Hepatocyte (in vitro differentiated cells): ENCODE measurements at regions not wholly inside any gene's neighbourhood (a gene's known extent, or its start where the extent isn't known, plus 50 kb on each side); places are given as distances from the start of the nearest gene placed in this dataset.

ENCODE experiments used
- DNase-seq: peaks from one replicate; pipeline ENCODE4 v3.0.0-alpha.2; 2016; ENCODE audit warnings: low spot score
- H2AFZ ChIP-seq: fragments of 200-600 bp; sonication (generic); 2 replicates; pipeline ENCODE4 v1.6.0; 2016; ENCODE audit warnings: antibody characterized with exemption, mild to moderate bottlenecking
- H3K27ac ChIP-seq: fragments of 200-600 bp; sonication (generic); 2 replicates; pipeline ENCODE4 v1.5.1; 2016; ENCODE audit warnings: mild to moderate bottlenecking
- H3K27me3 ChIP-seq: fragments of 200-600 bp; sonication (generic); 2 replicates; pipeline ENCODE4 v1.6.1; 2016
- H3K36me3 ChIP-seq: fragments of 200-600 bp; sonication (generic); replicated peaks from 2 replicates; pipeline ENCODE4 v1.5.1; 2016; ENCODE audit warnings: low read depth; ENCODE audit not compliant: insufficient read depth
- H3K4me1 ChIP-seq: fragments of 200-600 bp; sonication (generic); 2 replicates; pipeline ENCODE4 v1.5.1; 2016; ENCODE audit warnings: mild to moderate bottlenecking, moderate library complexity; ENCODE audit not compliant: insufficient read depth
- H3K4me2 ChIP-seq: fragments of 200-600 bp; sonication (generic); 2 replicates; pipeline ENCODE4 v1.6.0; 2016
- H3K4me3 ChIP-seq: fragments of 200-600 bp; sonication (generic); 2 replicates; pipeline ENCODE4 v1.5.1; 2016; ENCODE audit warnings: mild to moderate bottlenecking
- H3K79me2 ChIP-seq: fragments of 200-600 bp; sonication (generic); 2 replicates; pipeline ENCODE4 v1.6.0; 2017; ENCODE audit warnings: mild to moderate bottlenecking
- H3K9me2 ChIP-seq: fragments of 200-600 bp; sonication (generic); replicated peaks from 2 replicates; pipeline ENCODE4 v1.6.0; 2017; ENCODE audit warnings: mild to moderate bottlenecking; ENCODE audit not compliant: insufficient read depth
- H3K9me3 ChIP-seq: fragments of 200-600 bp; sonication (generic); 2 replicates; pipeline ENCODE4 v1.5.1; 2016; ENCODE audit warnings: low read depth, mild to moderate bottlenecking
- H4K20me1 ChIP-seq: fragments of 200-600 bp; sonication (generic); 2 replicates; pipeline ENCODE4 v1.6.0; 2016; ENCODE audit warnings: mild to moderate bottlenecking; ENCODE audit not compliant: insufficient read depth, poor library complexity, severe bottlenecking
- EZH2 ChIP-seq: fragments of 200-600 bp; sonication (generic); IDR thresholded peaks from 2 replicates; pipeline ENCODE4 v1.6.1; 2016; ENCODE audit warnings: antibody characterized with exemption, mild to moderate bottlenecking, borderline replicate concordance
- EZH2phosphoT487 ChIP-seq: fragments of 200-600 bp; sonication (generic); IDR thresholded peaks from one replicate; pipeline ENCODE4 v1.6.1; 2018; ENCODE audit warnings: antibody characterized with exemption, mild to moderate bottlenecking, low read depth, moderate library complexity; ENCODE audit not compliant: unreplicated experiment, severe bottlenecking
- WGBS: methylation state at CpG from one replicate; pipeline ENCODE4 v1.1.6; 2016; ENCODE audit warnings: low lambda C conversion rate; ENCODE audit errors: missing lambda C conversion rate; 5-methylcytosine and 5-hydroxymethylcytosine counted together
- TF ChIP-seq, protein P1 (sequence below): fragments of 200-600 bp; sonication (generic); IDR thresholded peaks from 2 replicates; pipeline ENCODE4 v1.5.1; 2016; ENCODE audit warnings: antibody characterized with exemption, mild to moderate bottlenecking; ENCODE audit not compliant: poor library complexity

DNA sequence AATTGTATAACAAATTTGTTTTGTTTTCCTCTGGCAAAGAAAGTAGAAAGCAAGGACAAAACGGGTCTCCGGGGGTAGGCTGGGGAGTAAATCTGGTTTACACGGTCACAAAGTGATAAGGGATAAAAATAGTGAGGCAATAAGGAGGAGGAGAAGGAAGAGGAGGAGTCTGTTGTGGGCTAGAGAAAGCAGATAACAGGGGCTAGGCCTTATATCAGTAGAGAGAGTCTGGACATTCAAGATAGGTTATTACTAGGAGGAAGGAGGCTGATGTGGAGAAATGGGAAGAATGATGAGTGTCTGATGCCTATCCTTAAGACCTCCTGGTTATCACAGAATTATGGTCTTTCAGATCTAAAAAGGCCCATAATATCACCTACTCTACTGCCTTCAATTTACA lies 83.2 kb upstream of the SSTR1 start:
- H2AFZ ChIP-seq = no peak overlapping the region
- H3K4me2 ChIP-seq = no peak overlapping the region
- H3K36me3 ChIP-seq = no peaks in the 10 kb centered on the region
- no peaks in the 10 kb centered on the region for H3K79me2 ChIP-seq
- no peaks in the 10 kb centered on the region for H3K9me3 ChIP-seq
- WGBS = 55% methylated on average over 3 of the region's 3 CpGs
- no peak for DNase-seq
- H3K9me2 ChIP-seq = no peaks in the 10 kb centered on the region
- H3K4me3 ChIP-seq = no peak overlapping the region
- H4K20me1 ChIP-seq = no peaks in the 10 kb centered on the region
- TF ChIP-seq, protein P1, sequence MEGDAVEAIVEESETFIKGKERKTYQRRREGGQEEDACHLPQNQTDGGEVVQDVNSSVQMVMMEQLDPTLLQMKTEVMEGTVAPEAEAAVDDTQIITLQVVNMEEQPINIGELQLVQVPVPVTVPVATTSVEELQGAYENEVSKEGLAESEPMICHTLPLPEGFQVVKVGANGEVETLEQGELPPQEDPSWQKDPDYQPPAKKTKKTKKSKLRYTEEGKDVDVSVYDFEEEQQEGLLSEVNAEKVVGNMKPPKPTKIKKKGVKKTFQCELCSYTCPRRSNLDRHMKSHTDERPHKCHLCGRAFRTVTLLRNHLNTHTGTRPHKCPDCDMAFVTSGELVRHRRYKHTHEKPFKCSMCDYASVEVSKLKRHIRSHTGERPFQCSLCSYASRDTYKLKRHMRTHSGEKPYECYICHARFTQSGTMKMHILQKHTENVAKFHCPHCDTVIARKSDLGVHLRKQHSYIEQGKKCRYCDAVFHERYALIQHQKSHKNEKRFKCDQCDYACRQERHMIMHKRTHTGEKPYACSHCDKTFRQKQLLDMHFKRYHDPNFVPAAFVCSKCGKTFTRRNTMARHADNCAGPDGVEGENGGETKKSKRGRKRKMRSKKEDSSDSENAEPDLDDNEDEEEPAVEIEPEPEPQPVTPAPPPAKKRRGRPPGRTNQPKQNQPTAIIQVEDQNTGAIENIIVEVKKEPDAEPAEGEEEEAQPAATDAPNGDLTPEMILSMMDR = no peak
- TF ChIP-seq EZH2phosphoT487 = no peak
- TF ChIP-seq EZH2 = no peak
- no peaks in the 10 kb centered on the region for H3K4me1 ChIP-seq
- H3K27me3 ChIP-seq = no peaks in the 10 kb centered on the region
- no peak overlapping the region for H3K27ac ChIP-seq

DNA sequence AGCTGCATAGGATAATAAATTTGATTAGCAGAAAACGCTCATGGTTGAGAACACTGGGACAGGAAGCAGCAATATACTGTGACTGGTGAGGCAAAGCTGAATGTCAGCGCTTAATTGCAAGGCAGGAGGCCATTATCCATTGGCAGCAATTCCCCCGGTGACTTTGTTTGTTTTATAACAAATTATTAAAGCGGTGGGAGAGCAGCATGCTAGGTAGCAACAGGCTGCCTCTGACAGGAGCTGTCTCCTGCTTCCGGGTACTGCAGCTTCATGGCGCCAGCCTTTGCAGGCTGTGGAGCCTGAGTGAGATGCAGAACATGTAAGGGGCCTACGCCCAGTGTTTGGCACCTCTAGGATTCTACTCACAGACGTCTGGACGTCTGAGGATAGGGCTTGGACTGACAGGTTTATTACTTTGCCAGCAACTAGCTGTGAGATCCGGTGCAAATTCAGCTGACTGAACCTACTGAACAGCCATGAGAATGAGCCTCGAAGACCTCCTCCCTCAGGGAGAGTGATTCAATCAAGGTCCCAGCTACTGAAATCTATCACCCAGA lies 82.1 kb upstream of the SSTR1 start:
- no peak overlapping the region for H2AFZ ChIP-seq
- H3K79me2 ChIP-seq = no peaks in the 10 kb centered on the region
- no peak overlapping the region for H3K27ac ChIP-seq
- no peaks in the 10 kb centered on the region for H3K36me3 ChIP-seq
- no peaks in the 10 kb centered on the region for H3K4me1 ChIP-seq
- H4K20me1 ChIP-seq = no peaks in the 10 kb centered on the region
- H3K27me3 ChIP-seq = no peaks in the 10 kb centered on the region
- no peak overlapping the region for H3K4me2 ChIP-seq
- peak; percentile 6 for DNase-seq
- TF ChIP-seq EZH2phosphoT487 (no peak), EZH2 (no peak)
- TF ChIP-seq, protein P1 = no peak
- no peak overlapping the region for H3K4me3 ChIP-seq
- H3K9me2 ChIP-seq = no peaks in the 10 kb centered on the region
- no peaks in the 10 kb centered on the region for H3K9me3 ChIP-seq
- 59% methylated on average over 11 of the region's 11 CpGs for WGBS

DNA sequence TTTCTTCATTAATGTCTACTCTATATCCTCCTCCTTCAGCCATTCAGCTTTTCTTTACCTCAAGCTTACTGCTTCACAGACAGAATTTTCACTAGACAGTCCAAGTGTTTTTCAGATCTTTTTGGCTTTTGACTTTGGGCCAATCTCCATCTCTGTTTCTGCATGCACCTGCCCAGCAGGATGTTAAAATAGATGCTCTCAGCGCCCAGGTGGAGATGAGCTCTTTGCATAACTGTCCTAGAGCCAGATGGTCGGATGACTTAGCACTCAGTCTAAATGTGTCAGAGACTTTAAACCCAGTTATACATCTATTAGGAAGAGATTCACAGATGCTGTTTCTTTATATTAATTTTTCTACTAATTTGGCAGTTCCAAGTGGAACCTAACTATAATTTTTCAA lies 80.3 kb upstream of the SSTR1 start:
- Histone ChIP-seq H3K27me3 (no peaks in the 10 kb centered on the region), H3K79me2 (no peaks in the 10 kb centered on the region), H3K4me3 (no peak overlapping the region), H3K9me2 (no peaks in the 10 kb centered on the region), H3K4me1 (no peaks in the 10 kb centered on the region), H3K4me2 (no peak overlapping the region), H4K20me1 (no peaks in the 10 kb centered on the region), H3K27ac (no peak overlapping the region), H2AFZ (no peak overlapping the region), H3K9me3 (no peaks in the 10 kb centered on the region), H3K36me3 (no peaks in the 10 kb centered on the region)
- no peak for DNase-seq
- TF ChIP-seq EZH2phosphoT487 = no peak
- TF ChIP-seq, protein P1 = no peak
- TF ChIP-seq EZH2 = no peak
- 94% methylated on average over 2 of the region's 2 CpGs for WGBS

DNA sequence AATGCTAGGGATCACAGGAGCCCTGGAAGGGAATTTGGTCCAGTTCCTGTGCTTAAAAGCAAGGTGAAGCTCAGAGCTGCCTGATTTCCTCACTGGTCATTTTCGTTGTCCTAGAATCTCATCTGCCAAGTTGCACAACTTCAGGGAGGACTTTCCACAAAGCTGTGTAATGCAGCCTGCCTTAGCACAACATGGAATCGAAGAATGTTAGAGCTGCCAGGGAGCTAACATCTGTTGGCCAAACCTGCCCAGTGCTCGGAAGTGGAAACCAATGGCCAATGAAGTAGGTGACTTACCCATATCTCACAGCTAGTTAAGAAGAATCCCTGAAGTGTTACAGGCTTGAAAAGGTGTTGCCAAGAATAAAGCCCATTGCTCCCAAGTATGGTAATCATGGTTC lies 79.9 kb upstream of the SSTR1 start:
- no peak overlapping the region for H3K27ac ChIP-seq
- DNase-seq = no peak
- H4K20me1 ChIP-seq = no peaks in the 10 kb centered on the region
- no peaks in the 10 kb centered on the region for H3K79me2 ChIP-seq
- WGBS = 81% methylated on average over 3 of the region's 3 CpGs
- no peaks in the 10 kb centered on the region for H3K9me2 ChIP-seq
- TF ChIP-seq, protein P1 = no peak
- TF ChIP-seq EZH2 = no peak
- no peak for TF ChIP-seq EZH2phosphoT487
- no peaks in the 10 kb centered on the region for H3K4me1 ChIP-seq
- H3K4me2 ChIP-seq = no peak overlapping the region
- no peak overlapping the region for H3K4me3 ChIP-seq
- H2AFZ ChIP-seq = no peak overlapping the region
- no peaks in the 10 kb centered on the region for H3K36me3 ChIP-seq
- no peaks in the 10 kb centered on the region for H3K9me3 ChIP-seq
- H3K27me3 ChIP-seq = no peaks in the 10 kb centered on the region
